22Rv1 (cell line): ENCODE measurements at regions not wholly inside any gene's neighbourhood (a gene's known extent, or its start where the extent isn't known, plus 50 kb on each side); places are given as distances from the start of the nearest gene placed in this dataset.

Source experiments
- H3K27ac ChIP-seq: fragments of 450-650 bp; 2 replicates; pipeline ENCODE4 v1.5.1; 2017
- CTCF ChIP-seq: fragments of 450-650 bp; IDR thresholded peaks from 2 replicates; pipeline ENCODE4 v1.5.1; 2017; ENCODE audit warnings: mild to moderate bottlenecking
- ZFX ChIP-seq: fragments of 450-650 bp; IDR thresholded peaks from 2 replicates; pipeline ENCODE4 v1.6.1; 2017; ENCODE audit warnings: antibody characterized with exemption, borderline replicate concordance

- TF ChIP-seq CTCF: no peak
- no peak for TF ChIP-seq ZFX
- no peak overlapping the region for H3K27ac ChIP-seq
Measured at GRCh38 chr2:196322973-196323810, 151.8 kb upstream of the STK17B start.

- no peak overlapping the region for H3K27ac ChIP-seq
- TF ChIP-seq CTCF: no peak
- TF ChIP-seq ZFX: no peak
Measured at GRCh38 chr2:196324211-196324610, 152.8 kb upstream of the STK17B start.

- TF ChIP-seq CTCF (no peak), ZFX (no peak)
Measured at GRCh38 chr2:196328088-196328680, 156.8 kb upstream of the STK17B start.

GRCh38 chr2:196329959-196330358 lies 158.6 kb upstream of the STK17B start:
- no peak for TF ChIP-seq CTCF
- TF ChIP-seq ZFX: no peak

More at GRCh38 chr2:196328088-196328680, 156.8 kb upstream of the STK17B start:
- H3K27ac ChIP-seq: no peak overlapping the region

GRCh38 chr2:196330645-196331044 lies 159.3 kb upstream of the STK17B start:
- TF ChIP-seq ZFX (no peak), CTCF (no peak)

More at GRCh38 chr2:196329959-196330358, 158.6 kb upstream of the STK17B start:
- H3K27ac ChIP-seq: no peak overlapping the region

GRCh38 chr2:196331143-196331542 lies 159.8 kb upstream of the STK17B start:
- TF ChIP-seq ZFX (no peak), CTCF (no peak)
- H3K27ac ChIP-seq: no peak overlapping the region

More at GRCh38 chr2:196330645-196331044, 159.3 kb upstream of the STK17B start:
- H3K27ac ChIP-seq: no peak overlapping the region

GRCh38 chr2:196331851-196332250 lies 160.5 kb upstream of the STK17B start:
- TF ChIP-seq ZFX (no peak), CTCF (no peak)
- no peak overlapping the region for H3K27ac ChIP-seq
